HepG2 (cell line): ENCODE measurements at regions not wholly inside any gene's neighbourhood (a gene's known extent, or its start where the extent isn't known, plus 50 kb on each side); places are given as distances from the start of the nearest gene placed in this dataset.

ENCODE experiments used
- ATAC-seq: fragments of 200-7000 bp; cut with Tn5 transposase; 3 replicates; pipeline ENCODE4 v1.9.1; 2020; ENCODE audit warnings: mild to moderate bottlenecking, moderate library complexity
- BruUV-seq: library from RNA; stranded (reverse); fragments of 400-500 nt; replicated peaks from 2 replicates; lab custom pipeline; 2021; lab: Mats Ljungman, UMichigan
- CTCF ChIA-PET: fragments of 300-600 bp; formaldehyde crosslinking; extraction: SDS; loops from one replicate; lab custom pipeline; 2021; ENCODE audit warnings: low total read pairs, inconsistent platforms, low intra/inter-chr PET ratio; lab: Yijun Ruan, JAX
- POLR2A ChIA-PET: fragments of 350-600 bp; sonication (Branson Sonifier 250); formaldehyde crosslinking; loops from one replicate; lab custom pipeline; 2020; ENCODE audit warnings: antibody characterized with exemption, inconsistent platforms; lab: Yijun Ruan, JAX
- DNase-seq: peaks from one replicate; pipeline ENCODE4 v3.0.0-alpha.2; 2015; ENCODE audit warnings: low spot score
- FAIRE-seq: peaks from 3 replicates; lab custom pipeline; 2011; peaks lifted over from hg19 to GRCh38; lab: Jason Lieb, UNC
- H2AFZ ChIP-seq: one replicate; pipeline ENCODE4 v1.6.1; 2011; ENCODE audit warnings: low read length, inconsistent platforms
- H3K27ac ChIP-seq: fragments of 300-600 bp; 3 replicates; pipeline ENCODE4 v1.8.0; 2011; ENCODE audit warnings: mixed run types, mild to moderate bottlenecking, mixed read lengths, low read length, inconsistent platforms; ENCODE audit not compliant: insufficient read depth; ENCODE audit errors: extremely low read length
- H3K27me3 ChIP-seq, 2 experiments: fragments of 200-600 bp in 1 of 2; 2 replicates in 1 of 2; 3 replicates in 1 of 2; pipeline versions ENCODE4 v1.6.0 to v1.8.0; 2011; ENCODE audit warnings: low read length in 2 of 2, mild to moderate bottlenecking in 2 of 2, moderate library complexity in 2 of 2, inconsistent platforms in 1 of 2; ENCODE audit not compliant: insufficient read depth in 2 of 2, control insufficient read depth in 1 of 2
- H3K36me3 ChIP-seq, 2 experiments: fragments of 200-600 bp in 1 of 2; replicated peaks in 1 of 2; 2 replicates in 1 of 2; 3 replicates in 1 of 2; pipeline versions ENCODE4 v1.5.1 to v1.8.0; 2011; ENCODE audit warnings: low read length in 2 of 2, inconsistent platforms in 1 of 2; ENCODE audit not compliant: insufficient read depth in 2 of 2, control insufficient read depth in 1 of 2
- H3K4me1 ChIP-seq: 2 replicates; pipeline ENCODE4 v1.5.1; 2012; ENCODE audit warnings: low read length, inconsistent platforms; ENCODE audit not compliant: insufficient read depth
- H3K4me2 ChIP-seq: 2 replicates; pipeline ENCODE4 v1.6.0; 2011; ENCODE audit warnings: low read depth, low read length, inconsistent platforms
- H3K4me3 ChIP-seq, 3 experiments: fragments of 200-600 bp in 1 of 3; sonication (generic), shearing (Covaris generic) in 1 of 3; replicated peaks in 1 of 3; 2 replicates each; pipeline ENCODE4 v1.5.1; 2011 to 2016; ENCODE audit warnings: low read length in 3 of 3, inconsistent platforms in 2 of 3, low read depth in 2 of 3, mild to moderate bottlenecking in 2 of 3, control low read depth in 1 of 3, mixed read lengths in 1 of 3; ENCODE audit not compliant: insufficient read depth in 1 of 3
- H3K79me2 ChIP-seq: one replicate; pipeline ENCODE4 v1.6.1; 2011; ENCODE audit warnings: low read length, inconsistent platforms; ENCODE audit not compliant: insufficient read depth
- H3K9ac ChIP-seq: 2 replicates; pipeline ENCODE4 v1.6.0; 2011; ENCODE audit warnings: mild to moderate bottlenecking, low read depth, low read length, inconsistent platforms; ENCODE audit not compliant: insufficient read depth
- H3K9me3 ChIP-seq: 2 replicates; pipeline ENCODE4 v1.5.1; 2012; ENCODE audit warnings: mild to moderate bottlenecking, low read length
- H4K20me1 ChIP-seq: 2 replicates; pipeline ENCODE4 v1.6.0; 2011; ENCODE audit warnings: inconsistent platforms, mild to moderate bottlenecking, low read length, moderate library complexity; ENCODE audit not compliant: insufficient read depth
- ELF3 ChIP-seq: IDR thresholded peaks from 2 replicates; pipeline ENCODE4 v1.6.1; 2016; ENCODE audit warnings: missing genetic modification reagents, missing compliant biosample characterization
- GTF2F1 ChIP-seq: fragments of 150-350 bp; IDR thresholded peaks from 2 replicates; pipeline ENCODE4 v1.6.1; 2014; ENCODE audit warnings: low read length
- HIC2 ChIP-seq: sonication (generic); formaldehyde crosslinking; IDR thresholded peaks from 2 replicates; pipeline ENCODE4 v1.9.0; 2022; ENCODE audit warnings: low read depth, missing genetic modification reagents
- KDM1A ChIP-seq: IDR thresholded peaks from 2 replicates; pipeline ENCODE4 v1.6.1; 2016; ENCODE audit warnings: missing compliant biosample characterization
- NFYB ChIP-seq: sonication (generic); formaldehyde crosslinking; IDR thresholded peaks from 2 replicates; pipeline ENCODE4 v1.4.0; 2020; ENCODE audit warnings: missing genetic modification reagents
- PLSCR1 ChIP-seq: sonication (generic); formaldehyde crosslinking; IDR thresholded peaks from 2 replicates; pipeline ENCODE4 v1.5.0; 2020; ENCODE audit warnings: missing genetic modification reagents, mild to moderate bottlenecking, borderline replicate concordance
- TRAFD1 ChIP-seq: sonication (generic); formaldehyde crosslinking; IDR thresholded peaks from 2 replicates; pipeline ENCODE4 v1.5.1; 2020; ENCODE audit warnings: missing genetic modification reagents, mild to moderate bottlenecking, borderline replicate concordance
- ZNF251 ChIP-seq: sonication (generic); formaldehyde crosslinking; IDR thresholded peaks from 2 replicates; pipeline ENCODE4 v1.9.0; 2021; ENCODE audit warnings: mild to moderate bottlenecking, missing genetic modification reagents
- ZNF350 ChIP-seq: sonication (generic); formaldehyde crosslinking; IDR thresholded peaks from 2 replicates; pipeline ENCODE4 v1.4.0; 2020; ENCODE audit warnings: mild to moderate bottlenecking, low read depth, missing genetic modification reagents, borderline replicate concordance
- ZNF407 ChIP-seq: sonication (generic); formaldehyde crosslinking; IDR thresholded peaks from one replicate; pipeline ENCODE4 v1.5.1; 2020; ENCODE audit warnings: mild to moderate bottlenecking, missing genetic modification reagents; ENCODE audit errors: not compliant biosample characterization
- ZNF672 ChIP-seq: sonication (generic); formaldehyde crosslinking; IDR thresholded peaks from 2 replicates; pipeline ENCODE4 v1.8.1; 2022; ENCODE audit warnings: missing genetic modification reagents
- in situ Hi-C: cut with HindIII; loops from 2 replicates; pipeline ENCODE4 v1.10.0; 2017; ENCODE audit warnings: low pct_unique_long_range_greater_than_20kb; ENCODE audit not compliant: extremely low pct_ligation_motif_present
- intact Hi-C: fragments of 100-400 bp; cut with micrococcal nuclease; formaldehyde crosslinking; loops from one replicate; pipeline ENCODE4 v1.10.0; 2022; ENCODE audit not compliant: unreplicated experiment

GRCh38 chr7:43004082-43004481, 71.9 kb downstream of the MRPL32 start:
- no peak overlapping the region for H2AFZ ChIP-seq
- intact Hi-C loops (no loop called here), in situ Hi-C loops (no loop called here)
- H3K36me3 ChIP-seq = no peaks in the 10 kb centered on the region
- ATAC-seq = no peak
- no peaks in the 10 kb centered on the region for H3K4me1 ChIP-seq
- no peaks in the 10 kb centered on the region for H4K20me1 ChIP-seq
- no peaks in the 10 kb centered on the region for H3K79me2 ChIP-seq
- no peak overlapping the region for H3K4me3 ChIP-seq
- H3K4me2 ChIP-seq = no peak overlapping the region
- no peaks in the 10 kb centered on the region for H3K27me3 ChIP-seq
- H3K9ac ChIP-seq = no peak overlapping the region
- no TSS peak for BruUV-seq
- POLR2A ChIA-PET = no interaction called here
- H3K9me3 ChIP-seq = no peaks in the 10 kb centered on the region
- CTCF ChIA-PET = no interaction called here
- no peak overlapping the region for H3K27ac ChIP-seq
- no peak for FAIRE-seq
- no peak for TF ChIP-seq KDM1A (CRISPR knock-in tag)
- no peak for TF ChIP-seq ZNF672 (CRISPR knock-in tag)
- TF ChIP-seq HIC2 (CRISPR knock-in tag) = no peak
- no peak for TF ChIP-seq ELF3 (CRISPR knock-in tag)
- TF ChIP-seq TRAFD1 (CRISPR knock-in tag) = no peak
- TF ChIP-seq ZNF407 = no peak
- no peak for TF ChIP-seq ZNF350
- TF ChIP-seq ZNF251 = no peak
- no peak for TF ChIP-seq PLSCR1 (CRISPR knock-in tag)
- no peak for TF ChIP-seq GTF2F1
- no peak for TF ChIP-seq NFYB (CRISPR knock-in tag)
- TF ChIP-seq, all 625 proteins: peak for 0
- no peak for DNase-seq
